K562 (cell line): ENCODE measurements at regions not wholly inside any gene's neighbourhood (a gene's known extent, or its start where the extent isn't known, plus 50 kb on each side); places are given as distances from the start of the nearest gene placed in this dataset.

Experiments used
- CREB5 ChIP-seq: fragments of 250-450 bp; sonication (Bioruptor Pico); IDR thresholded peaks from 2 replicates; pipeline ENCODE4 v1.5.0; 2020; ENCODE audit warnings: mild to moderate bottlenecking
- EP300 ChIP-seq: IDR thresholded peaks from 2 replicates; pipeline ENCODE4 v1.6.1; 2012; ENCODE audit warnings: low read length, improper control_type of control experiment
- GTF2F1 ChIP-seq: IDR thresholded peaks from 2 replicates; pipeline ENCODE4 v1.6.1; 2011; ENCODE audit warnings: low read depth, low read length, improper control_type of control experiment
- MXI1 ChIP-seq: IDR thresholded peaks from 2 replicates; pipeline ENCODE4 v1.6.1; 2011; ENCODE audit warnings: low read depth, mild to moderate bottlenecking, improper control_type of control experiment, low read length
- NUFIP1 ChIP-seq: fragments of 450-650 bp; IDR thresholded peaks from 2 replicates; pipeline ENCODE4 v1.6.1; 2018; ENCODE audit not compliant: partially characterized antibody
- PHF20 ChIP-seq: fragments of 450-650 bp; IDR thresholded peaks from 2 replicates; pipeline ENCODE4 v1.6.1; 2018; ENCODE audit not compliant: partially characterized antibody
- POLR2A ChIP-seq: fragments of 450-650 bp; conservative IDR thresholded peaks from 2 replicates; pipeline ENCODE4 v1.6.1; 2016
- ZBTB26 ChIP-seq: fragments of 450-650 bp; formaldehyde crosslinking; IDR thresholded peaks from 2 replicates; pipeline ENCODE4 v1.4.0; 2022; ENCODE audit warnings: missing genetic modification characterization
- ZBTB7A ChIP-seq: IDR thresholded peaks from 2 replicates; pipeline ENCODE4 v1.6.1; 2011; ENCODE audit warnings: low read depth, mild to moderate bottlenecking, low read length, moderate library complexity, borderline replicate concordance; ENCODE audit not compliant: control insufficient read depth
- ZNF24 ChIP-seq: fragments of 450-650 bp; IDR thresholded peaks from 2 replicates; pipeline ENCODE4 v1.6.1; 2016

DNA sequence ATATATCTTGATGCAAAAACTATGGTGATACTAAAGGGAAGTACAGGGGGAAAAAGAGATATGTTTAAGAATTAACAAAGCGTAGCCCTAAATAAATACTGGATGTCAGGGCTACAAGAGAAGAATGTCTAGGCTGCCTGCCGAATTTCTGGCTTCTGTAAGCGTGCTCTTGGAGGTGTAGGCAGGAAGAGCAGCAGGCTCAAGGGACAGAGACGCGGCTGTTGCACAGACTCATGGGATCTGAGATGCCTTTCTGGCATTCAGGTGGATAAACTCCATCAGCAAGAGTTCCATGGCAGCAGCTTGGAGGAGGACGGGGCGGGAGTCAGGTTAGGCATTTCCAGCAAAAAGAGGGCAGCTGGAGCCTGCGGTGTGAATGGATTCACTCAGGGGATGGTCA lies 123.2 kb upstream of the TWIST2 start:
- TF ChIP-seq PHF20 (no peak), POLR2A (no peak), ZNF24 (no peak), ZBTB7A (no peak), CREB5 (no peak), ZBTB26 (CRISPR knock-in tag) (no peak), NUFIP1 (no peak), GTF2F1 (no peak), MXI1 (no peak), EP300 (no peak)
